HG03469 (cell line): ENCODE measurements at regions not wholly inside any gene's neighbourhood (a gene's known extent, or its start where the extent isn't known, plus 50 kb on each side); places are given as distances from the start of the nearest gene placed in this dataset.
"Not testable (repeated sequence)": the region's sequence is repeated elsewhere in the genome, so short reads cannot be mapped to it uniquely, and the experiment has no call there.

Experiments
- ATAC-seq: cut with Tn5 transposase; IDR thresholded peaks from one replicate; pipeline ENCODE4 v1.9.1; 2021; ENCODE audit warnings: mild to moderate bottlenecking, moderate library complexity, moderate number of reproducible peaks; ENCODE audit not compliant: unreplicated experiment

DNA sequence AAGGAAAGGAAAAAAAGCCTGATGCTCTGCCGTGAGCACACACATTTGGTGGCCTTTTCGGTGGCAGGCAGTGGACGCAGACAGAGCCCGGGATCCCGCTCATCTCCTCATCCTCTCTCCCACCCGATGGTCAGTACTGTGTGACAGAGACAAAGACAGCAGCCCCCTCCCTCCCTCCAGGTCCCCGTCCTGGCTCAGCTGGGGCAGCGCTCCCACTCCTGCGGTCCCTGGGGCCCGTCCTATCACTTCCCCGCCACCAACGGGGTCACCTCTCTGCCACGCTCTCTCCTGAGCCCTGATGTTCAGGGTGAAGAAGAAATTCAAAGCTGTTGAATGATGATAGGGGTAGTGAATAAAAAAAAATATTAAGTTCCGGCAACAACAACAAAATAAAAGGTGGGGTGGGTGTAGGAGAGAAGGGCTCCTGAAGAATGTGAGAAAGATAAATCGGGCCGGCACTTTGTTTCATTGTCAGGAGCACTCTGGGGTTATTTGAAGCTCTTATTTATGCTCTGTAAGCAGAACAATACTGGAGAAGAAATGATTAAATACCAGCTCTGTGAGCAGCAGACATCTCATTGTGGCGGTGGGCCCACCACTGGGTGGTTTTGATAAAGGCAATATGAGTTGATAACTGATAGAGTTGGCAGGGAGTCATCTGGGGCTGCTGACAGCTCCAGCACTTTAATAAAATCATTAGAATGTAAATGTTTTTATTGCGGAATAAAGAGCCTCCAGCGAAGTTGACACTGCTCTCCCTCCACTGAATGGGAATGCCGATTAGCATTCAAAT, 417.7 kb downstream of the IRX1 start:
- no peak for ATAC-seq

DNA sequence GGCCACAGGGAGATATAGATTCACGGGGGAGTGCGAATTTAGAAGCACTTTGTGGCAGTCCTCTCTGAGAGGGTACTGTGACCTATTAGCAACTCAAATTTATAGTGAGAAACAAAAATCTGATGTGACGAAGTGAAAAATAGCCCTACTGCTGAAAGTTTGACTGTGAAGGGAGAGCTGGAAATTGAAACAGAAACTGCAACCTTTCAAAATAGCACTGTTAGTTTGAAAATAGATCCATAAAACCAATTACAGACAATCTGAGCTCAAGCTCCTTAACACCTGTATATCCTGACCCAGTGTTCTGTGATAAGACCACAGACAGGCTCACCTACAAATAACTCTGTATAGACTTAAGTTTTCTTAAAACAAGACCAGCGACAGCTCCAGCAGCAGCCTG, 420.1 kb downstream of the IRX1 start:
- no peak for ATAC-seq

DNA sequence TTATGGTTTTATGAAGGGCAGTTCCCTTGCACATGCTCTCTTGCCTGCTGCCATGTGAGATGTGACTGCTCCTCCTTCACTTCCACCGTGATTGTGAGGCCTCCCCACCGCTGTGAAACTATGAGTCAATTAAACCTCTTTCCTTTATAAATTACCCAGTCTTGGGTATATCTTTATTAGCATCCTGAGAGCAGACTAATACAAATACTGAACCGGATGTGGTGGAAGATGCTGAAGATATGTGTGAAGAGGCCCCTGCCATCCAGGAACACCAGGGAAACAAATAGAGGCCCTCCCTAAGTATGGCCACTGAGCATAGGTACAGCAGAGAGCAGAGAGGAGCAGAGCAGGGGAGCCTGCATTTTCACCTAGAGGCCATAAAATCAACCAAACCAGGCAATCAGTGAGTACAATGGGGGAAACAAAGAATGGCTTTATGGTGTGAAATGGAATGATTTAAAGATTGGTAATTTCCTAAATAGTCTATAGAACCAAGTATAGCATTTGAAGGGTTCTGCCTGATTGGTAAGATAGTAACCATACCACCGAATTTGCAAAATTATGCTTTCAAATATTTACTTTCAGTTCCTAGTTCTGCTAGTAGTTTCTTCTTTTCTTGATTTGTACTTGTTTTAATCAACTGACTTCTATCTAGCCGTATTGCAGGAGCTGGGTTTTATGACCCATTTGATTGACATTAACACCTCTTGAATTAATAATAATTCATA, 421.6 kb downstream of the IRX1 start:
- ATAC-seq, result no peak

DNA sequence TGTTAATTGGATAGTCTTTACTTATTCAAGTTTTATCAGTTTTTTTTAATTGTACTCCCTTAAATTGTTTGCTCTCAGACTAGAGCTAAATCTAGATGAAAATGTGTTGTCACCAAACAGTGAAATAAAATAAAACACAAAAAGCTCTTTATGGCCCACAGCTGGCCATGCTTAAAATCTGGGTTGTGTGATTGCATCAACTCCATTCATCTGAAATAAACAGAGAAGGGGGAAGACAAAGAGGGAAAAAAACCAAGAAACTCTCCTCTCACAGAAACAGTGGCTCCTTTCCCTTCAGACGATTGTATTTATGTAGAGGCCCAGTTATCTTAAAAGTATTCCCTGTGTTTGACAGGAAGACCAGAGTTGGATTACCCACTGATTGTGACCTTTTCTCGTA, 422.4 kb downstream of the IRX1 start:
- ATAC-seq, result no peak

DNA sequence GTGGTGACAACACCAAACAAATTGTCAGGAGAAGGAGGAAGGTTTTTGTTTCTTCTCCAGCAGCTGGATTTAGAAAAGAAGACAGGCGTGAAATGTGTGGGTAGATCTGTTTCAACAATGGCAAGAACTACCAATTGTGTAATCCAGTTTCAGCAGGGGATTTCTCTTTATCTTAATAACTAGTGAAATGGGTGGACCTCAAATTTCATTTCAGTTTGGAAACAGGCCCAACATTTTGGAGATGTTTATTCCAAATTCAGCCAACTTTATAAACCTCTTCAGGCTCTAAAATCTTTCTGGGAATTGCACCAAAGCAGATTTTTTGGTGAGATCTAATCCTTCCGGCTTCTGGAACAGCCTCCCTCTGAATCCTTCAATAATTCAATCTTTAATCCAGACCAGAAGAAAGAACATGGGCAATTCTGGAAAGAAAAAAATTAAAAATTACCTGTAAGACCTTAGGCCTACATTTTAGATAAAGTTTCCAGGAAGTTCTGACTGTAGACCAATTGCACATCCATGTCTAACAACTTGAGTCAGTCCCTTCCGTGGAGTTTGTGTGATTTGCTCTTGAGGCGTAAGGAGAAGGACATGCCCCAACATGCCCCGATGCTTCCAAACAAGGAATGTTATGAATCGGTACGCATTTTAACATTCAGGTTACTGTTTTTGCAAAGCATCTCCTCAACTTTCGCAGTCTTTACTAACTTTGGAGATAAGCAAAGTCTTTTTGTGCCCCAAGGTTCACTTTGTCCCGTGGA, 423.6 kb downstream of the IRX1 start:
- ATAC-seq, result no peak

DNA sequence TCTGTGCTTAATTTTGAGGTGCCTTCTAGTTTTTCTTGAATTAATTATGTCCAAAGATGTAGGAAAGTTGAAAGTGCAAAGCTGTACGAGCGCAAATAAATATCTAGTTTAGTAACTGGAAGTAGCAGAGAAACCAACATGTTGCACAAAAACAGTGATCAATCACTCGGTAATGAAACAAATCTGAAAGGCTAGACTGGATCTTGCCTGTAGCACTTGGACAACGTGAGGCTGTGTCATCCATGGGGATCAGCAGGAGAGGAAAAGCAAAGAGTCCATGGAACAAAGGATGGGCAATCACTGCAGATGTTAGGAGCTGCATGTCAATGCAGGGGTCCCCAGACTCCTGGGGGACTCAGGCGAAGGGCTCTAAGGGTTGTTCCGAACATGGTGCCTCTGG, 424.2 kb downstream of the IRX1 start:
- no peak for ATAC-seq

DNA sequence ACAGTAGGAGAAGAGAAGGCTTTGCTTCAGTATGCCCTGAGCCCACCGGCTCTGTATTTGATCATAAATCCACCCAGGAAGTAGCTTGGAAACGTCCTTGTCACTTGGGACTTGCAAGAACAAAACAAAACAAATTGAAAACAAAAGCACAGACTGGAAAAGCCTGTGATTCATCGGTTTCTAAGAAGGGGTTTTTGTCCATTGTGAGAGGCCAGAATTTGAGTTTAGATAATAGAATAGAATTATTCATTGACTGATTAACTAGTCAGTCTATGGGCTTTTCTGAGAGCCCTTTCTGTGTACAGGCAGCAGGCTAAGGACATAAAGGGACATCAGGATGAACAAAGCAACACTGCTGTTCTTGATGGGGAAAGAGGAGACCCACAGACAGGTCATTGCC, 424.8 kb downstream of the IRX1 start:
- ATAC-seq, result no peak

DNA sequence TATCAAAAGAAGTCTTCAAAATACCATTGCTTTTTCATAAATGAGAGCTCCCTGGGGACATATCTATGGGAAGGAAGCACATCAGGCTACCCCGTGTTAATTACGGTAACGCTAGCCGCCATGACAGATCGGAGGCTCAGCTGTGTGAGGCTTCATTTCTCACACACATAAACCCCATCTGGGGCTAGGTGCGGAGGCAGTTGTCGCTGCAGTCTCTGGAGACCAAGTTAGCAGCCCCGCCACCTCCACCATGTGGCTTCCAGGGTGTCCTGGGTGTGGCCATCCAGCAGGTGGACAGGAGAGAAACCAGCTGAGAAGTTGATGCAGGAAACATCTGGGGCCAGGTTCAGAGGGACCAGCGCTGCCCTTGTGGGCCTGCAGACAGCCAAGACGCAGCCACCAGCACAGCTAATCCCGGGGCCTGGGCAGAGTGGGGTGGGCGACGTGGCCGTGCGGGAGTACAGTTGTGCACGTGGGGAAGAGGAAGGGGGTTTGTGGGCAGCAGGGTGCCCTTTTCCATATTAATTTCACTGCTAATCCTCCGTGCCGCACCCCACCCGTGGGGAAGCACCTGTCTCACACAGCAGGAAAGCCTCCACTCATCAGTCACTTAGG, 426.5 kb downstream of the IRX1 start:
- ATAC-seq, result no peak

DNA sequence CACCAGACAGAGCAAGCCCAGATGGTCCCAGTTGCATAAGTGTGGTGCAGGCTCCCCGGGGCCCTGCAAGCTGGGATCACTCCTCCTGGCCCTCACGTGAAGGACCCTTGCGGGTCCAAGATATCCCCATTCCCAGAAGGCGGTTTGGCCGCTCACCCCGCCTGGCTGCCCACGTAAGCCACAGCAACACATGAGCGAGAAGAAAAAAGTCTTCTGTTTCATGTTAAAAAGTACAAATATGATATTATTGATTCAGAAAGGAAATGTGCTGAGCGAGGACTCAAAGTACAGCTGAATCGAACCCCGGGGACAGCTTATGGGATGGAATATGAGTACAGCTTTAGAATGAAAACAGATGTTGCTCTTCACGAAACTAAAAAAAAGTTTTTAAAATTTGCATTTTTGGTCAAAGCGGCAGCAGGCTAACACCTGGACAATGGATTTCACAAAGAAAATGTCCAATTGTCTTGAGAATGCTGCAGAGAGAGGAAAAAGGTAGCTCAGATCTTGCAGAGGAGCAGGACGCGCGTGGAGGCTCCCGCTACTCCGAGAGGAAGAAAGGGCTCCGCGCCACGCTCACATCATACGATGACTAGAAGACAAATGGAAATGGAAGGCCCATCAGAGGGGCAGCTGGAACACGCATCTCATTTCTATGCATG, 427.6 kb downstream of the IRX1 start:
- ATAC-seq, result no peak

DNA sequence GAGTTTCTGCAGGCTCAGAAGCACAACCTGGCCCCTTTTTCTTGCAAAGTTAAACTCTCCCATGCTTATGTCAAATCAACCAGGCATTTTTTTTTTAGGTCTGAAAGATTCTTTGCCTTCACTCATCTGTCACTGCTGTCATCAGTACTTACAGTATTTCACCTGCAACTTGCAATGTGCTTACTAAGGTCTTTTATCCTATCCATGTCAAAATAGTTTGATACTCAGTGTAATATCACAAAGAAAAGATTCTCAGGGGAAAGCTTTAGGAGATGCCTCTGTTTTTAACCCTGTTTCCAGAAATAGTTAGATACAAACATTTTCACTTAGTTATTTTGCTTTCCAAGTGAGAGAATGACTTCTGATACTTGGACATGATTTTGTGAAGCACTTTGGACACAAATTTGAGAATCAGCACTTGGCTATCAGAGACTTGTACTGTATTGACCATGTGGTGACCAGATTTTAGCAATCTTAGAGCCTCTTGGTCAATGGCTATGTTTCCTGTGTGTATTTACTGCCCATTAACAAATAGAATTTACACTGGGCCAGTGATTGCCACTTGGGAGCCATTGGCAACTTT, 428.2 kb downstream of the IRX1 start:
- no peak for ATAC-seq

DNA sequence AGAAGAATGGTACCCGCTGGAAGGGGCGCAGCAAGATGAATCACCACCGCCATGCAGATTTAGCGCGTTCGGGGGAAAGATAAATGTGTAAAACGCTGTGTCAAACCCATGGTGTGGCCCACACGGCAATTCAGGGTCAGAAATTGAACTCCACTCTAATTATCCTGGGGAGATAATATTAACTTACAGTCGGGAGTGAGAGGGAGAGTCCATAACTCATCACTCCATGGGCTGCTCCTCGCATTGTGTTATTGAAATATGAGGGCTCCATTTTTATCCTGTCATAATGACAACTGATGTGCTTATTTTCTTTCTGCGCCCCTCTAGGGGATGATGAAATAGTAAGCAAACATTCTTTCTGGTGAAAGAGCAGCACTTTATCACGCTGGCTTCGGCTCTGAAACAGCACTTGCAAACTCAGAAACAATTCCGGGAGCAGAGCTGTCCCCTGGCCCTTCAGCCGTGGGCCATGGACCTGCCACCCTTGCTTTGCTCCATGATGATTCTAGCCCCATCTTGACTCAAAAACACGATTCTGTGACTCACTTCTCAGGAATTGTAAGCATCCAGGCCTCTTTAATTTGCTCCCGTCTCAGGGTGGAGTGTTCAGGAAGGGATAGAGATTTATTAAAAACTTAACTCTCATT, 431.6 kb downstream of the IRX1 start:
- no peak for ATAC-seq

DNA sequence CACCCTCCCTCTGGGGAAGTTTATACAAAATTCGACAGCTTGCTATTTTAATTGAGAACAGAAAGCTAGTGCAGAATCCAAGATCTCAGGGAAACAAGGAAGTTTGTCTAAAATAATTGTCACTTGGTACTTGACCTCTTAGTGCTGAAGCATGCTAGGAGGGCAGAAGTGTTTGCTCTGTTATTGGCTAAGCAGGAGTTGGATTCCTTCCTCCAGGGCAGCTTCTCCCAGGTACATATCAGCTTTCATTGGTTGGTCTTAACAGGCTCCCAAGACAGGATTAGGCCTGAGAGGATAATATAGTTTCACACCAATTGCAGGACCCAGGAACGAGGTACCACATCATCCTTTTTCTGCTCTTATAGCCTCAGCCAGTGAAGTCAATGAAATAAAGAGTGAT, 432.8 kb downstream of the IRX1 start:
- no peak for ATAC-seq

DNA sequence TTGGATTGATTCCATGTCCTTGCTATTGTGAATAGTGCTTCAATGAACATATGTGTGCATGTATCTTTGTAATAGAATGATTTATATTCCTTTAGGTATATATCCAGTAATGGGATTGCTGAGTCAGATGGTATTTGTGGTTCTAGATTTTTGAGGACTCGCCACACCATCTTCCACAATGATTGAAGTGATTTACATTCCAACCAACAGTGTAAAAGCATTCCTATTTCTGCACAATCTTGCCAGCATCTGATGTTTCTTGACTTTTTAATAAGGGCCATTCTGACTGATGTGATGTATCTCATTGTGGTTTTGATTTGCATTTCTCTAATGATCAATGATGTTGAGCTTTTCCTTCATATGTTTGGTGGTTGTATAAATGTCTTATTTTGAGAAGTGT, 437.9 kb downstream of the IRX1 start:
- ATAC-seq, result not testable (repeated sequence)

DNA sequence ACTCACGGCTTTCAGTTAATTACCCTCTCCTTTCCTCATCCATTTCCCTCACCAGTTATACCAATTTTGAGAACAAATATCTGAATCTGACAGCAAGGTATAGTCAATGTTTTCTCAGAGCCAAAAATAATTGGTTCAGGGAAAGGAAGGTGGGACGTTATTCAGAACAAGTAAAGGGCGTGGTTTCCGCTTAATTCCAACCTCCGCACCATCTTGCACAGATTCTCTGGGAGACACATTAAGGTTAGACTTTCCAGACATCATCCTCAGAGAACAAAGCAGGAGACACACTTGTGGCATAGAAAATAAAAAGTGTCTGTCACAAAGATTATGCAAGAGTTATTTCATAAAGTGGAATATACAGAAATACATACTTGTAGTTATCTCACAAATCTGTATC, 441.2 kb downstream of the IRX1 start:
- no peak for ATAC-seq

DNA sequence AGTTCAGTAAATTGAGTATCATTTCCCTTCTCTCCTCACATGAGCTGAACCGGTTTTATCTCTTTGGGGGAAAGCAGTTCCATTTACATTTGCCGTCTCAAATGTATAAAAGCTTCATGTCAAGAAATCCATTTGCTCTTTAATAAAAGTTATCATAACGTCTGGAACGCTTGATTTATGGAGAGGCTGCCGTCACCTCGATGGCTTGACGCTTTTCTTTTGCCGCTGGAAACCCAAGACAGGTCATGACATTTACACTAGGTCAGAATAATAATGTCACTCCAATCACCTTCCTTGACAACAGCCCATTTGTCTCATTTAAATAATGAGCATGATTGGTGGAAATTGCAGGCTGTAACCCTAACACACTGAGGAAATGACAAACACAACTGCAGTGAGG, 443.4 kb downstream of the IRX1 start:
- ATAC-seq, result no peak

DNA sequence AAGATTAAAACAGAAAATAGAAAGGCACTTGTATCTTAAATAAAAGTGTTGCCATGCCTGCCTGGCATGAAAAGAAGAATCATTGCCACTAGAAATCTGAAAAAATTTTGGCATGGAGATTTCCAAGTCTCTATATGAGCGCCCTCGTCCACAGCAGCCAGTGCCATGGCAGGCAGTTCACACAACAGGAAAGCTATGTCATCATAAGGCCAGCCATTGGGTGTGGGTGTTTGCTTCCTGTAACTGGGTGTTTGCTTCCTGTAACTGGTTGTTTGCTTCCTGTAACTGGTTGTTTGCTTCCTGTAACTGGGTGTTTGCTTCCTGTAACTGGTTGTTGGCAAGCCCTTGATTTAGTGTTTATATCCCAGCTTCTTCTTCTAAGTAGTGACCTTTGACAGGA, 446.7 kb downstream of the IRX1 start:
- no peak for ATAC-seq

DNA sequence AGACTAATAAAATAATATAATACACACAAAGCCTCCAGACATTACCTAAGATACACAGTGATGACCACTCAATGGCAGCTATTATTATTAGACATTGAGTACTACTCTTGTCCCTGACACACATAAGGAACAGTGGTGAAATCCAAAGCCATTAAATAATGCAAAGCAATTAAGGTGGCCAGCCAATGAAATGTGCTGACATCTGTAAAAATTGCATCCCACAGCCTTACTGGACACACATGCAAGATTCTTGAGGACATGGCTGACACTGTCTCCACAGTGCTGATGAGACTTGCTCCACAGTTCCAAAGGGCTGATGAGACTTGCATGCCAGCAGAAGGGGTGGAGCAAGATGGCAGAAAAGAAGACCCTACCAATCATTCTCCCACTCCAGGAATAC, 447.5 kb downstream of the IRX1 start:
- no peak for ATAC-seq

DNA sequence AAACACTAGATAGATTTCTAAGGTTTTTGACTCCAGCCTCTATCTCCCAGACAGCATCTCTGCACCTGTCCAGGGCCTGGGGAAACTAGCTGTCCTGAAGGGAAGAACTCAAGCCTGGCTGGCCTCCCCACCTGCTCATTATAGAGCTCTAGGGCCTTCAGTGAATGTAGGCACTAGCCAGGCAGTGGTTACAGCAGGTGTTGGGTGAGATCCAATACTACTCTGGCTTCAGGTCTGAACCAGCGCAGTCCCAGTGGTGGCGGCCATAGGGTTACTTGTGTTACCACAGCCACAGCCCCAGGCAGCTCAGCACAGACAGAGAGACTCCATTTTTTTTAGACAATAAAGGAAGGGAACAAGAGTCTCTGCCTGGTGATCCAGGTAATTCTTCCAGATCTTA, 449.2 kb downstream of the IRX1 start:
- no peak for ATAC-seq

DNA sequence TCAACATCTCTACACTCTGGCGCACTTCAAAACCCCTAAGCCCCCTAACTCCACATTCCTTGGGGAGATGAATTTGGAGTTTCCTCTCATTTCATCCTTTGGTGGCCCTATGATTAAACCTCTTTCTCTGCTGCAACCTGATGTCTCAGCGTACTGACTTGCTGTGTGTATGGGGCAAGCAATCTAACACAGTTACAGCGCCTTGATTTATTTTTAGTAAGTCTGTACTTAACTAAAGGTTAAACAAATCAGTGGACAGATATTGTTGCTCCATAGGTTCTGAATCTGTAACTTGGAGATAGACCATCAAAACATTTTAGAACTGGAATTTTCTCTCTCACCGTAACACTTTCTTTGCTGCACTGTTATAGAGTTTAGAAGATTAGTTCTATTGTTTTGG, 452.8 kb downstream of the IRX1 start:
- no peak for ATAC-seq

DNA sequence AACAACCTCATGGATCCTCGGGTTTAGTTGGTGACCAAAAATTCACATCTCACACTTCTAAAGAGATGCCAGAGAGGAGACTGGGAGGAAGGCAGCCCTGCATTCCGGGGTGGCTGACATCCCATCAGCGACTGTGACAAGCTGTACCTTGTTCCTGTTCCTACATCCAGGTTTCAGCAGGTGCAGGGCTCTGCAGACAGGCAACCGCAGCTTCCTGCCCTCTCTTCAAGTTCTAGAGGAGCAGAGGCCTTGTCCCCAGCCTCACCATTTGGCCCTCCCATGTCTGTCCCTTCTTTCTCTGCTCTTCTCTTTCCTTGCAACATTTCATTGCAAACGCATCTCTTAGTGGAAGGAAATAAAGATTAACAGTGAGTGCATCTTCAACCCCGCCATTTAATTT, 454.6 kb downstream of the IRX1 start:
- ATAC-seq, result no peak
